ENCODE measurements at regions not wholly inside any gene's neighbourhood (a gene's known extent, or its start where the extent isn't known, plus 50 kb on each side); places are given as distances from the start of the nearest gene placed in this dataset.

DNA sequence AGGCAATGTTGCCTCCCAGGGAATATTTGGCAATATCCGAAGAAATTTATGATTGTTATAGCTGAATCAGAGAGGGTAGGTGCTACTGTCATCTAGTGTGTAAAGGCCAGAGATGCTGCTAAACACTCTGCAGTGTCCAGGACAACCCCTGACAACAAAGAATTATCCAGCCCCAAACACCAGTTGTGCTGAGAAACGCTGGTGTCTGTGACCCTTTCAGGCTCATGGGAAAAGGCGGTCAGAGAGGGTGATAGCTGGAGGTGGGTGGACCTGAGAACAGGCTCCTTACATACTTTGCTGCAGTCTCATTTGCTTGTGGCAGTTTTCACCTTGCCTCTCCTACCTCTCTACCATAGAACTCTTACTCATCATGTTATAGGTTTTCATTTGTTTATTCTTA lies 295.3 kb upstream of the DMRT1 start:
- TF ChIP-seq, protein P1, sequence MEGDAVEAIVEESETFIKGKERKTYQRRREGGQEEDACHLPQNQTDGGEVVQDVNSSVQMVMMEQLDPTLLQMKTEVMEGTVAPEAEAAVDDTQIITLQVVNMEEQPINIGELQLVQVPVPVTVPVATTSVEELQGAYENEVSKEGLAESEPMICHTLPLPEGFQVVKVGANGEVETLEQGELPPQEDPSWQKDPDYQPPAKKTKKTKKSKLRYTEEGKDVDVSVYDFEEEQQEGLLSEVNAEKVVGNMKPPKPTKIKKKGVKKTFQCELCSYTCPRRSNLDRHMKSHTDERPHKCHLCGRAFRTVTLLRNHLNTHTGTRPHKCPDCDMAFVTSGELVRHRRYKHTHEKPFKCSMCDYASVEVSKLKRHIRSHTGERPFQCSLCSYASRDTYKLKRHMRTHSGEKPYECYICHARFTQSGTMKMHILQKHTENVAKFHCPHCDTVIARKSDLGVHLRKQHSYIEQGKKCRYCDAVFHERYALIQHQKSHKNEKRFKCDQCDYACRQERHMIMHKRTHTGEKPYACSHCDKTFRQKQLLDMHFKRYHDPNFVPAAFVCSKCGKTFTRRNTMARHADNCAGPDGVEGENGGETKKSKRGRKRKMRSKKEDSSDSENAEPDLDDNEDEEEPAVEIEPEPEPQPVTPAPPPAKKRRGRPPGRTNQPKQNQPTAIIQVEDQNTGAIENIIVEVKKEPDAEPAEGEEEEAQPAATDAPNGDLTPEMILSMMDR (IDR thresholded peaks at IDR 0.05; ENCODE audit: low read depth, low read length, missing input control), result no peak
- no peak for TF ChIP-seq RAD21 (IDR thresholded peaks at IDR 0.05)
- no peak for TF ChIP-seq SP1 (IDR thresholded peaks at IDR 0.05)
- TF ChIP-seq, protein P2, sequence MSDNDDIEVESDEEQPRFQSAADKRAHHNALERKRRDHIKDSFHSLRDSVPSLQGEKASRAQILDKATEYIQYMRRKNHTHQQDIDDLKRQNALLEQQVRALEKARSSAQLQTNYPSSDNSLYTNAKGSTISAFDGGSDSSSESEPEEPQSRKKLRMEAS (IDR thresholded peaks at IDR 0.05), result no peak
- TF ChIP-seq, protein P3, sequence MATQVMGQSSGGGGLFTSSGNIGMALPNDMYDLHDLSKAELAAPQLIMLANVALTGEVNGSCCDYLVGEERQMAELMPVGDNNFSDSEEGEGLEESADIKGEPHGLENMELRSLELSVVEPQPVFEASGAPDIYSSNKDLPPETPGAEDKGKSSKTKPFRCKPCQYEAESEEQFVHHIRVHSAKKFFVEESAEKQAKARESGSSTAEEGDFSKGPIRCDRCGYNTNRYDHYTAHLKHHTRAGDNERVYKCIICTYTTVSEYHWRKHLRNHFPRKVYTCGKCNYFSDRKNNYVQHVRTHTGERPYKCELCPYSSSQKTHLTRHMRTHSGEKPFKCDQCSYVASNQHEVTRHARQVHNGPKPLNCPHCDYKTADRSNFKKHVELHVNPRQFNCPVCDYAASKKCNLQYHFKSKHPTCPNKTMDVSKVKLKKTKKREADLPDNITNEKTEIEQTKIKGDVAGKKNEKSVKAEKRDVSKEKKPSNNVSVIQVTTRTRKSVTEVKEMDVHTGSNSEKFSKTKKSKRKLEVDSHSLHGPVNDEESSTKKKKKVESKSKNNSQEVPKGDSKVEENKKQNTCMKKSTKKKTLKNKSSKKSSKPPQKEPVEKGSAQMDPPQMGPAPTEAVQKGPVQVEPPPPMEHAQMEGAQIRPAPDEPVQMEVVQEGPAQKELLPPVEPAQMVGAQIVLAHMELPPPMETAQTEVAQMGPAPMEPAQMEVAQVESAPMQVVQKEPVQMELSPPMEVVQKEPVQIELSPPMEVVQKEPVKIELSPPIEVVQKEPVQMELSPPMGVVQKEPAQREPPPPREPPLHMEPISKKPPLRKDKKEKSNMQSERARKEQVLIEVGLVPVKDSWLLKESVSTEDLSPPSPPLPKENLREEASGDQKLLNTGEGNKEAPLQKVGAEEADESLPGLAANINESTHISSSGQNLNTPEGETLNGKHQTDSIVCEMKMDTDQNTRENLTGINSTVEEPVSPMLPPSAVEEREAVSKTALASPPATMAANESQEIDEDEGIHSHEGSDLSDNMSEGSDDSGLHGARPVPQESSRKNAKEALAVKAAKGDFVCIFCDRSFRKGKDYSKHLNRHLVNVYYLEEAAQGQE (IDR thresholded peaks at IDR 0.05), result no peak
- no peak for TF ChIP-seq YY1 (IDR thresholded peaks at IDR 0.05)
